HG03060 (cell line): ENCODE measurements at regions not wholly inside any gene's neighbourhood (a gene's known extent, or its start where the extent isn't known, plus 50 kb on each side); places are given as distances from the start of the nearest gene placed in this dataset.

Experiments
- ATAC-seq: cut with Tn5 transposase; IDR thresholded peaks from one replicate; pipeline ENCODE4 v1.9.1; 2021; ENCODE audit warnings: low read depth, moderate number of reproducible peaks; ENCODE audit not compliant: unreplicated experiment

GRCh38 chr22:48897645-48898370 lies 929.9 kb downstream of the BRD1 start:
- ATAC-seq: no peak

GRCh38 chr22:48896766-48897644 lies 930.7 kb downstream of the BRD1 start:
- ATAC-seq: no peak

- no peak for ATAC-seq
These were observed 931.6 kb downstream of the BRD1 start for GRCh38 chr22:48895831-48896765.

GRCh38 chr22:48895336-48895735 lies 932.3 kb downstream of the BRD1 start:
- no peak for ATAC-seq

- ATAC-seq: no peak
These were observed 932.8 kb downstream of the BRD1 start for GRCh38 chr22:48894804-48895250.

- ATAC-seq: no peak
These were observed 933.5 kb downstream of the BRD1 start for GRCh38 chr22:48894064-48894671.

GRCh38 chr22:48893288-48894063 lies 934.2 kb downstream of the BRD1 start:
- ATAC-seq: no peak

GRCh38 chr22:48892578-48893287 lies 934.9 kb downstream of the BRD1 start:
- no peak for ATAC-seq

GRCh38 chr22:48891688-48892577 lies 935.7 kb downstream of the BRD1 start:
- no peak for ATAC-seq

- no peak for ATAC-seq
These were observed 936.7 kb downstream of the BRD1 start for GRCh38 chr22:48890693-48891554.

GRCh38 chr22:48889887-48890692 lies 937.6 kb downstream of the BRD1 start:
- ATAC-seq: no peak

- ATAC-seq: no peak
These were observed 938.4 kb downstream of the BRD1 start for GRCh38 chr22:48889209-48889830.

GRCh38 chr22:48888466-48889208 lies 939.0 kb downstream of the BRD1 start:
- no peak for ATAC-seq

GRCh38 chr22:48887394-48888332 lies 940.0 kb downstream of the BRD1 start:
- no peak for ATAC-seq
